Endothelial cell of umbilical vein (primary cell): ENCODE measurements at regions not wholly inside any gene's neighbourhood (a gene's known extent, or its start where the extent isn't known, plus 50 kb on each side); places are given as distances from the start of the nearest gene placed in this dataset.

Experiments used
- BruUV-seq: library from RNA; stranded (reverse); fragments of 400-500 nt; replicated peaks from 2 replicates; lab custom pipeline; 2021; lab: Mats Ljungman, UMichigan
- CTCF ChIA-PET: fragments of 300-600, 350-600 bp; sonication (Branson Sonifier 250); formaldehyde crosslinking; loops from one replicate; lab custom pipeline; 2021; ENCODE audit warnings: antibody characterized with exemption, inconsistent platforms; lab: Charles Lee
- POLR2A ChIA-PET: fragments of 300-600, 350-600 bp; sonication (Branson Sonifier 250); formaldehyde crosslinking; loops from one replicate; lab custom pipeline; 2021; ENCODE audit warnings: antibody characterized with exemption, inconsistent platforms; lab: Charles Lee
- DNase-seq: peaks from one replicate; pipeline ENCODE4 v3.0.0-alpha.2; 2011; ENCODE audit warnings: low read depth, low spot score
- FAIRE-seq: peaks from 2 replicates; lab custom pipeline; 2011; peaks lifted over from hg19 to GRCh38; lab: Jason Lieb, UNC
- H2AFZ ChIP-seq: 2 replicates; pipeline ENCODE4 v1.6.0; 2012; ENCODE audit warnings: low read depth, low read length, control low read depth, inconsistent platforms
- H3K27ac ChIP-seq: 2 replicates; pipeline ENCODE4 v1.5.1; 2011; ENCODE audit warnings: low read depth, mild to moderate bottlenecking, control low read depth, low read length, moderate library complexity; ENCODE audit not compliant: insufficient read depth
- H3K27me3 ChIP-seq, 2 experiments: 2 replicates each; pipeline versions ENCODE4 v1.6.0 to v1.6.1; 2011; ENCODE audit warnings: low read length in 2 of 2, mixed read lengths in 1 of 2; ENCODE audit not compliant: control insufficient read depth in 2 of 2, insufficient read depth in 2 of 2
- H3K36me3 ChIP-seq, 2 experiments: 2 replicates in 1 of 2; 3 replicates in 1 of 2; pipeline ENCODE4 v1.5.1; 2011; ENCODE audit warnings: low read length in 2 of 2, mild to moderate bottlenecking in 1 of 2, moderate library complexity in 1 of 2; ENCODE audit not compliant: control insufficient read depth in 2 of 2, insufficient read depth in 2 of 2; ENCODE audit errors: extremely low read depth in 1 of 2
- H3K4me1 ChIP-seq: 3 replicates; pipeline ENCODE4 v1.5.1; 2011; ENCODE audit warnings: mild to moderate bottlenecking, low read length; ENCODE audit not compliant: control insufficient read depth, insufficient read depth; ENCODE audit errors: extremely low read depth
- H3K4me2 ChIP-seq: 2 replicates; pipeline ENCODE4 v1.6.1; 2011; ENCODE audit warnings: low read length, control low read depth, mixed read lengths; ENCODE audit not compliant: insufficient read depth
- H3K4me3 ChIP-seq, 3 experiments: fragments of 200-600 bp in 1 of 3; sonication (generic), shearing (Covaris generic) in 1 of 3; replicated peaks in 1 of 3; 2 replicates each; pipeline ENCODE4 v1.5.1; 2011 to 2016; ENCODE audit warnings: control low read depth in 3 of 3, low read length in 3 of 3, mild to moderate bottlenecking in 2 of 3, inconsistent platforms in 1 of 3, low read depth in 1 of 3, moderate library complexity in 1 of 3; ENCODE audit not compliant: insufficient read depth in 1 of 3
- H3K79me2 ChIP-seq: 2 replicates; pipeline ENCODE4 v1.6.0; 2012; ENCODE audit warnings: low read length, inconsistent platforms; ENCODE audit not compliant: control insufficient read depth, insufficient read depth
- H3K9ac ChIP-seq: replicated peaks from 2 replicates; pipeline ENCODE3; 2011; ENCODE audit warnings: low read length, control low read depth; ENCODE audit not compliant: insufficient read depth; ENCODE audit errors: extremely low read depth
- H3K9me1 ChIP-seq: replicated peaks from 3 replicates; pipeline ENCODE4 v1.6.0; 2011; ENCODE audit warnings: mild to moderate bottlenecking, low read length; ENCODE audit not compliant: control insufficient read depth, insufficient read depth; ENCODE audit errors: extremely low read depth
- H3K9me3 ChIP-seq: replicated peaks from 2 replicates; pipeline ENCODE4 v1.5.1; 2012; ENCODE audit warnings: low read length, inconsistent platforms; ENCODE audit not compliant: control insufficient read depth, insufficient read depth
- H4K20me1 ChIP-seq: replicated peaks from 2 replicates; pipeline ENCODE3; 2011; ENCODE audit warnings: mild to moderate bottlenecking, low read length; ENCODE audit not compliant: control insufficient read depth, insufficient read depth; ENCODE audit errors: extremely low read depth
- EZH2 ChIP-seq: IDR thresholded peaks from 2 replicates; pipeline ENCODE4 v1.6.1; 2012; ENCODE audit warnings: borderline replicate concordance, low read depth, mild to moderate bottlenecking, moderate library complexity, low read length, inconsistent platforms; ENCODE audit not compliant: severe bottlenecking
- GATA2 ChIP-seq: IDR thresholded peaks from 2 replicates; pipeline ENCODE4 v1.7.0; 2011; ENCODE audit warnings: low read depth, mild to moderate bottlenecking, moderate library complexity, mixed read lengths, low read length; ENCODE audit not compliant: insufficient read length, insufficient read depth
- MYC ChIP-seq: IDR thresholded peaks from one replicate; pipeline ENCODE4 v1.6.1; 2011; ENCODE audit warnings: mild to moderate bottlenecking, low read depth, low read length
- POLR2A ChIP-seq: IDR thresholded peaks from 2 replicates; pipeline ENCODE4 v1.6.1; 2012; ENCODE audit warnings: low read depth, mild to moderate bottlenecking, control low read depth, low read length
- dilution Hi-C: fragments of 300-500 bp; cut with MboI; formaldehyde crosslinking; loops from one replicate; pipeline ENCODE4 v1.15.0; 2019; ENCODE audit warnings: low sequenced_read_pairs; ENCODE audit not compliant: extremely low pct_ligation_motif_present
- intact Hi-C: fragments of 100-400 bp; cut with micrococcal nuclease; formaldehyde crosslinking; loops from one replicate; pipeline ENCODE4 v1.10.0; 2022

GRCh38 chr1:213647864-213648650, 339.7 kb upstream of the PROX1 start:
- Histone ChIP-seq H3K4me2 (no peak overlapping the region), H3K4me1 (no peaks in the 10 kb centered on the region), H4K20me1 (no peaks in the 10 kb centered on the region), H3K9me3 (no peaks in the 10 kb centered on the region), H3K27ac (no peak overlapping the region), H3K36me3 (no peaks in the 10 kb centered on the region), H3K79me2 (no peaks in the 10 kb centered on the region), H3K4me3 (no peak overlapping the region), H2AFZ (no peak overlapping the region), H3K9ac (no peak overlapping the region), H3K27me3 (no peaks in the 10 kb centered on the region), H3K9me1 (no peaks in the 10 kb centered on the region)
- dilution Hi-C loops (no loop called here), intact Hi-C loops (no loop called here)
- FAIRE-seq = no peak
- CTCF ChIA-PET = no interaction called here
- TF ChIP-seq MYC = no peak
- TF ChIP-seq GATA2 = no peak
- no peak for TF ChIP-seq EZH2
- POLR2A ChIA-PET = no interaction called here
- no TSS peak for BruUV-seq
- DNase-seq = no peak

GRCh38 chr1:213649373-213649772, 338.4 kb upstream of the PROX1 start:
- POLR2A ChIA-PET = no interaction called here
- no peak overlapping the region for H3K27ac ChIP-seq
- no peak overlapping the region for H3K4me2 ChIP-seq
- FAIRE-seq = no peak
- H3K9me3 ChIP-seq = no peaks in the 10 kb centered on the region
- no peaks in the 10 kb centered on the region for H3K4me1 ChIP-seq
- CTCF ChIA-PET = no interaction called here
- dilution Hi-C loops (no loop called here), intact Hi-C loops (no loop called here)
- H3K27me3 ChIP-seq = no peaks in the 10 kb centered on the region
- TF ChIP-seq MYC (no peak), GATA2 (no peak), POLR2A (no peak)
- no peaks in the 10 kb centered on the region for H3K79me2 ChIP-seq
- no peak overlapping the region for H3K9ac ChIP-seq
- no peak overlapping the region for H2AFZ ChIP-seq
- H4K20me1 ChIP-seq = no peaks in the 10 kb centered on the region
- H3K36me3 ChIP-seq = no peaks in the 10 kb centered on the region
- no peak overlapping the region for H3K4me3 ChIP-seq
- DNase-seq = no peak
- H3K9me1 ChIP-seq = no peaks in the 10 kb centered on the region
- no TSS peak for BruUV-seq
